ENCODE measurements at regions not wholly inside any gene's neighbourhood (a gene's known extent, or its start where the extent isn't known, plus 50 kb on each side); places are given as distances from the start of the nearest gene placed in this dataset.

DNA sequence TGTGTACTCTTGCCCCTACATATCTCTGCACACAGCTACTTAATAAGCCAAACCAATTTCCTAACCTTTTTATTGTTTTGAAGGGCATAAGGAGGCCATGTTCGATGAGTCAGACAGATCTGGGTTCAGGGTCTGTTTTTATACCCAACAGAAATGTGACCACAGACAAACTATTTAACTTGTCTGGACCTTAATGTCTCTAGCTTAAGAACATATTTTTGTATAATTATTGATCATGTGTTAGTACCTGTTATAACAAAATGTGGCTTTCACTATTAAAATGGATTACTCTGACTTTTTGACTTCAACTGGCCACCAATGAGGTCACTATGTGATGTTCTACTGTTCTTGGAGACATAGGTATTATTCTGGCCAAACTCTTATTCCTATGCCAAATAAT is 507.8 kb upstream of the USP24 start:
- DNase-seq: no peak

DNA sequence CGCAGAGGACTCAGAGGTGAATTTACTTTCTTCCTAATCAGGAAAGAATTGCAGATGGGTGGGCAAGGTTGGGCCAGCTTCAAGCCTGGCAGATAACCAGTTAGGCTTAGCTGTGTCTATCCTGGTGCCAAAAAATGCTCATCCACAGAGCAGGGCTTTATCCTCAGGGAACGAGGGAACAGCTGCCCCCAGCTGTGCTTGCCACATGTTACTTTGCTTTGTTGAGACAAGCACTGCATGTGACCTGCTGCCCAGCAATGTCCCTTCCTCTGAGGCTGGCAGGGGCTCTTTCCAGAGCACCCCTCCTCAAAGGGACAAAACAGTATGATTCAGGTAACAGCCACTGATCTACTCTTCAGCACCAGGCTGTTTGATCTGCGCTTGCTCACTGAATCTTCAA is 505.1 kb upstream of the USP24 start:
- no peak for DNase-seq

DNA sequence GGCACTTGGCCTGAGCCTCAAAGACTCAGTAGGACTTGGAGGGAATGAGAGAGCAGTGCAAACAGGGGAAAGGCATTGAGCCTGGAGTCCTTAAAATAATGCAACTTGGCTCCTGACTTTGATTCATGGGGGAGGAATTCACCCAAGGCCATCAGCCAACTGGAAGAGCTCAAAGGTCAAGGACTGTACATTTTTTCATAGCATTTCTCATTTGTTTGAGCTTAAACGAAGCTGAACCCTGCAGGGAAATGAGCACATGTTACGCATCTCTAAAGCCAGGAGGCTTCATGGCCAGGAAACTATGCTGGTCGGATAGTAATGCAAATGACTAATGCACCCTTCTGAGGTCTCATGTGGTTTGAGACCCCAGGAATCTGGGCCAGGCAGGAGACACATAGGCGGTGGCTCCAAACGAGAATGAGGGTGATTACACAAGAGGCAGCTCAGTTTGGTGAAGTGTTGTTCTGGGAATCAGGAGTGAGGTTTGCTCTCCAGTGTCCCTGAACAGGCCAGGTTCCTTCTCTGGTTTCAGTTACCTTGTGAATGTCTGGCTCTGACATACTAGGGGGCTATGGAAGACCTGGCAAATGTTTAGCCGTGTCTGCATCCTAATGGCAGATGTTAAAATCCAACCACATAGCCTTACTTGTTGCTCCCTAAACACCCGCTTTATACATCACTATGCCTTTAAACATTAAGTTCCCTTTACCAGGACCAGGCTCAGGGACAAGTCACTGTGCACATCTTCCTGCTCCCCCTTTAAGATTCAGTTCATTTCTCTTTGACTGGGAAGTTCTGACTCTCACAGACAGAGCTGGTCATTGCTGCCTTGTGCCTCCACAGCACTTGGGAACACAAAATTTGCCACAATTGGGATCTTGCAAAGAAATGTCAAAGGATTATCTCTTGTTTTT is 503.9 kb upstream of the USP24 start:
- DNase-seq: no peak

DNA sequence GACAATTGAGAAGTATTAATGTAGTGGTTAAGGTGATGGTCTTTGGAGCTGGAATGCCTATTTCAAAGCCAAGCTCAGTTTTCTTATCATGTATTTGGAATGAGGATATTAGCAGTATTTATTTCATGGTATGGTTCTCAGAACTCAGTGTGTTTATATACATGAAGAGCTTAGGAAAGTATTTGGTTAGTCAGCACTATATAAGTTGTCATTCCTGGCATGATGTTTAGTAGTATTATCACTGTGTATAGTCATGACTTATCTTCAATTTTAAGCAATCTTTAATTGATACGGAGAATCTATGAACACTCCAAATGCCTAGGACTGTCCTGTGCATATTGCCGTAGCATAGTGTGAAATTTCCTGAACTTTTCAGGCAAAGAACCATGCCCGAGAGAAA is 501.9 kb upstream of the USP24 start:
- no peak for DNase-seq

DNA sequence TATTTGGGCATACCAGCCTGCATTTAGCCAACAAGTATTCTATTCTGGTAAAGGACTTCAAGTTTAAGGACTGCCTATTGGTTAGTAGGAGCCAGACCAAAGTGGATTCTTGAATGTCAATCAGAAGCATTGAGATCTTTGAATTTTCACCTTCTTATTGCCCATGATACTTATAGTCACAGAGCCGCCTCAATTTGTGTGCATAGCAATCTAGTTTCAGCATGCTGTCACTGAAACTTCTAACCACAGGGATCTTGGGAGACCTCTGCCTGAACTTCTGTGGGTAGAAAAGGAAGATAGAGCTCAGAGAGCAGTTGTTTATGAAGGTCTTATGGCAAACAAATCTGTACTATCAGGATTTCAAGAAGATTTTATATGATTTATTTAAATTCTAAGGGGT is 501.4 kb upstream of the USP24 start:
- DNase-seq: no peak

DNA sequence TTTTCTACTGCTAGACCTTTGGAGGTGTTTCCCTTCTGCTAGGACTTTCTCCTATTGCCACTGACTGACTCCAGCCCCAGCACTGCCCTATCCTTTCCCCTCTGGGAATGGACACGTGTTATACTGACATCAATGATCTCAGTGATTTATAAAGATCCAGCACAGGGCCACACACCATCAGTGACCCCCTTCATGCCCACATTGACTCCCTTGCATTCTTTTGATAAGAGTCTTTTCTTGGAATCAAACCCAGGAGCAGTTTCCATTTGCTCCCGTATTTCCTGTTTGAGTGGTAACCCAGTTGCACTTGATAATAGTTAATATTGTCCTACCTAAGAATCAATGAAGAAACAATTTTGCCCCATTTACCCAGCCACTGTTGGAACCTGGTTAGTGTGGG is 501.0 kb upstream of the USP24 start:
- DNase-seq: no peak

DNA sequence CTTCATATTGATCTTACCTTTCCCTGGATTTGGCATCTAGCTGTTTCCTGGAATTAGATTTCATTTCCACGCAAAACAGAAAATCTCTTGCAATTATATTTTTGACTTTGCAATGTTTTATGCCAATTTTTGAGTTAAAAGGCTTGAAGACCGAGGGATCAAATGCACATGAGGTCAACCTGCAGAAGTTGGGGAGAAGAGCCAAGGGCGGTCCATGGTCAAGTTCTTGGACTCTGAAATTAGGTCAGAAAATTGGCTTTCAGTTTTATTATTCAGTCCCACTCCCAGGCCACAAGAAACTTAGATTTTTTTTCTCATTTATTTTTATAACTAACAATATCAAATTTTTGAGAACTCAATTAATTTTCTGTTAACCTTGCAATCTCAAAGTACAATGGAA is 499.1 kb upstream of the USP24 start:
- DNase-seq: no peak

DNA sequence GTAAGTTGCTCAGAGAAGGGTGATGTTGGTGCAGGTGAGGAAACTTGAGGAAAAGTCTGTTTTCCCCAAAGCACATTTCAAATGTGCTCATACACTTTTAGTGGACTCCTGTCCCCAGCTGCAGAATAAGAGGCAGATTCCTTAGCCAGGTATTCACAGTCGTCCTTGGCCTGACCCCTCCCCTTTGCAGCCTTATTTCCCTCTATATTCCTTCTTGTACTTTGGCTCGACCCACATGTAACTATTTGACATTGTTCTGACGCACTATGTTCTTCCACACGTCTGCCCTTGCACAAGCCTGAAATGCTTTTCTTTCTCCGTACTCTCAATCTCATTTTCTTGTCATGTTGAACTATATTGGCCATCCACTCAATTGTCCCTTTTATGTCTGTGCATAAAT is 498.4 kb upstream of the USP24 start:
- DNase-seq: no peak

DNA sequence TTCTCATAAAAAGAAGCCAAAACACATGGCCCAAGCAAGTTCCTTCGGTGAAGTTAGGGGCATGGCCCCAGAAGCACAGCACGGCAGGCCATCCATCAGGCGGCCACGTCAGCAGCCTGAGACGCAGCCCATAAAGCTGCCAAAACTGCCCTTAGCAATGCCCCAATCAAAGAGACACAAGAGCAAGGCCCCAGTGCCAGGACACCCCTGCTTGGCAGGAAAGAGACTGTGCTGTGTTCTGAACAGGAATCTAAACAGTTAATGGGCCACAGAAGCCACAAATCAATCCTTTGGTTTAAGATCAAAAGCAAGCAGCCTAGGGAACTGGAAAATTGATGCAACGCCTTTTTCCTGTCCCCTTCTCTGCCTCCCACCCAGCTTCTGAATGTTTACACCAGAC is 497.0 kb upstream of the USP24 start:
- DNase-seq: no peak

DNA sequence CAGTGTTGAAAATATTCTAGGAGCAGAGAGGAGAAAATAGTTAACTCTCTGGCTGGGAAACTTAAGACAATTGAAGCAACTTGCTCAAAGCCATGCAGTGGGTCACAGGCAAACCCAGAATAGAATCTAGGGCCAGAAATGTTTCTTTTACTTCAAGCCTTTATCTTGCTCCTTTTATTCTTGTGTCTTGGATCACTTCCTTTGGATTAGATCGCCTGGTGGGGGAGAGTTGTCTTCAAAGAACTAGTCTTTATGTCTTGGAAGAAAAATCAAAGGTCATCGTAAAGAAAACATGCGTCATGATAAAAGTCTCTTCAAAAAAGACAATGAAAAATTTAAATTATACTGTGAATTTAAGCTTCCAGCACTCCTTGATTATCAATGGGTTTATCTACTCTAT is 493.6 kb upstream of the USP24 start:
- DNase-seq: no peak

DNA sequence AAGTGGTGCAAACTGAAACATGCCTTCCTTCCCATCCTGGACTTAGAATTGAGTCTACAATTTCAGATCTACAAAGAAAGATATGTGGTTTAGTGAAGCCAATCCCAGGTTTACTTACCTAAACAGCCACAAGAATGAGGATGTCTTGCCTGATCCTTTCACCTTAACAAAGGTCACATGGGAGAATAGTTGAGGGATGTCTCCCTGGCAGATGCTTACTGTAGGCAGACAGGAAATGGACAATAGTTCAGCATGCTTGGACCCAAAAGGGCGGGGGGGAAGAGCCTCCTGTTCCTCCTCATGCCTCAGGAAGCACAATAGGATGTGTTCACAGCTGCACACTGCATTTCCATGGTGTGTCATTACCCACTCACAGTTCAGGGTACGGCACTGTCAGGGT is 492.7 kb upstream of the USP24 start:
- no peak for DNase-seq

DNA sequence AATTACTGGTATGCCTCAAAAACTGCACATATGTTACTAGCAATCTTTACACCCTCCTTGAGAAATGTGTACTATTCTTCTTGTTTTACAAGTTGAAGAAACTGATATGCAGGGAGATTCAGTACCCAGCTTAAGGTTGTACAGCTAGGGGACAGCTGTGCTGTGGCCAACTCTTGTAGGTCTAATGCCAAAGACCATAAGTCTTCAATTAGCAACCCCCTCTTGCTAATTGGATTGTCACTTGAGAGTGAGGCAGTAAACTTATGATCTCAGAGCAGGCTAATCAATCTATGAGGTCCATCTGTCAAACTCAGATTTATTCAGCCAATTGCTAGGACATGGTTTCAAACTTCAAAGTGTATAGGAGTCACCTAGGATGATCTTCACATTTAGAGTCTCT is 492.0 kb upstream of the USP24 start:
- no peak for DNase-seq

DNA sequence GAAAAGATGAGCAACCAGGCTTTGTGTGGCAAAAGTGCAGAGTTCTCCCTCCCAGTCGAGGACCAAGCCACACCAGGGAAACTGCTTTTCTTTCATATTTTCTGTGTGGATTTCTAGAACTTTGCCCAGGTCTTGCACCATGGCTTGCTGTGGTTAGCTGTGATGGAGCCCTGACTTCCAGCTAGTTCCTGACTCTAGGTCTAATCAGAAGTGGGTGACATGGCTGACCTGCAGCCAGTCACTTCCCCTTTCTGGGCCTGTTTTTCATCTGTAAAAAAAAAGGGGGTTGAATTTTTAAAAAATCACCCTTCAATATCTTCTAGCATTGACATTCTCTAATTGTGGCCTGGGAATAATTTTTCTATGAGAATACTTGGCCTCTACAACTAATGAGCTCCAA is 491.2 kb upstream of the USP24 start:
- no peak for DNase-seq

DNA sequence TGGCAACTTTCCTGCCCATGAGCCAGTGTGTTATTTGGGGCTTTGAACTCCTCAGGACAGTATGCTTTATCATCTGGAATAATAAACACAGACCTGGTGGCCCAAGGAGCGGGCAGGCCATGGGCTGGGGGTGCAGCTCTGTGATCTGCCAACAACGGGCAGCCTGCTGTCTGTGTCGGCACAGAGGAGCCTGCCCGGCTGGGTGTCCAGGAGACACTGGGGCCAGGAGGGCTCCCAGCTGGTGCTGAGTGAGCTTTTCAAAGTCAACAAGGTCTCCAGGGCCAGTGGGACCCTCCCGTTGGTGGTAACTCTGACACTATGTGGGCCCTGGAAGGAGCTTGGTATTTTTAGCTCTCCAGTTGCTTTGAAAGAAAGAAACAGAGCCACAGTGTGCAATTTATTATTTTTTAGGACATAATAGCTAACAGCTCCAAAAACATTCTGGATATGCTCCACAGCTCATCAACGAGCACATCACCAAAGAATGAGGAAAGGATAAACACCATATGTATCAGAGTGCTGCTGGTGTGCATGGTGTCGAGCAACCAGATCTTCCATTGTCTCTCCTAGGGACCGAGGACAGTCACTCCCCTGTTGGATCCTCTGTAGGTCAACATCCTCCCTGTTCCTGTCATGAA is 488.7 kb upstream of the USP24 start:
- no peak for DNase-seq

DNA sequence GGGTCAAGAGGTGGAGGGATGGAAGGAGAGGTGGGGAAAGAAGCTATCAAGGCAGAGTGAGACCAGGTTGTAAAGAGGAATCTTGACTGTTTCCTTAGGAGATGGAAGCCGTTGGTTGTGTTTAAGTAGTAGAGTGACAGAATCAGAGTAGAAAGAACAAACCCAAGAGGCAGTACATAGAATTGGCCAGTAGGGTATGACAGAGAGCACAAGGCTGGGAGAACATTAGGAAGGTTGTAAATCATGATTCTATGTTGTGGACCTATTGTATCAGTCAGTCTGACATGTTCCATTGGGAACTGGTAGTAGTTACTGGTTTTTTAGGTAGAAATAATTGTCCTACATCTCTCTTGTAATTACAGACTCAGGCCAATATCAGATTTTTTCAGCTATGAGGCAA is 486.9 kb upstream of the USP24 start:
- DNase-seq: peak; percentile 14

DNA sequence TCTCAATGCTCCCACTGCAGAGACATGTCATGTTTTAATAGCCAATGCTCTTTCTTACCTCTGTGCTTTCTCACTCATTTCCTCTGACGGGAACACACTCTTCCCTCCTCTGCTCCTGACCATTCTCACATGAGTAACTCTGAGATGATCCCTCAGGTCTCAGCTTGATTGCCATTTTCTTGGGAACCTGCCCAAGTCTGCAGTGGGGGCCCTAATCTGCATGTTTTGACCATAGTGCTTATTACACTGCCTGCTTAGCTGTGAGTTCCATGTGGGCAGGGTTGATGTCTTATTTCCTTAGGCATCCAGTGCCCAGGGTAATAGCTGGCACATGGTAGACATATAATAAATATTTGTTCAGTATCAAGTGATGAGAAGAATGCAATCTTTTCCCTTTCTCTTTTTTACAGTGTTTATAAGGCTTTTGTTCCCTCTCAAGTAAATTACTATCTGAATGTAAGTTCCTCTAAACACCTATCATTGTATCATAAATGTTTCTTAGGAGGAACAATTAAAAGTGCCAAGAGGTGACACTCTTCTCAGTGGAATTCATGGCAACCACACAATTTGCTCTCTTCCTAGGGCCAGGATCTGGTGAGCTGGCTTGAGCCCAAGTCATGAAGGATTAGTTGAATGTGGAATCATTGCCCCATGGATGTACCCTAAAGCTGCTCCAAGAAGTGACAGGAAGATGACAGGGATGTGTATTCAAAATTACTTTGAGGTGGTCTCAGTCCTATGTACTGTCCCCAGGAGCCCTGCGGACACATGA is 485.4 kb upstream of the USP24 start:
- DNase-seq: no peak

DNA sequence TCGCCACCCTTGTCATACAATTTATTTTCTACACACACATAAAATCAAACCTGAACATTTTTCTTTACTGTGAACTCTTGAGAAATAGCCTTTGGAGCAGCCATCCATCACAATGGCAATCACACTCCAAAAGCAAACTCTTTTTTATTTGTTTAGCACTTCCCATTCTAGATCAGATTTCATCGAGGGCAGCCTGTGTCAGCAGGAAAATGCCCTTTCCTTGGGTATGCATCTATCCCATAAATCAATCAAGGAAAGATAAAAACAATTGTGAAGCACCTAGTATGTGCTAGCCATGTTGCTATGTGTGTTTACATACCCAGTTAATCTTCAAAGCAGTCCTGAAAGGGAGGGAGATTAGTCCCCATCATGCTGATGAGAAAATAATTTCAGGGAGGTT is 484.1 kb upstream of the USP24 start:
- DNase-seq: no peak

DNA sequence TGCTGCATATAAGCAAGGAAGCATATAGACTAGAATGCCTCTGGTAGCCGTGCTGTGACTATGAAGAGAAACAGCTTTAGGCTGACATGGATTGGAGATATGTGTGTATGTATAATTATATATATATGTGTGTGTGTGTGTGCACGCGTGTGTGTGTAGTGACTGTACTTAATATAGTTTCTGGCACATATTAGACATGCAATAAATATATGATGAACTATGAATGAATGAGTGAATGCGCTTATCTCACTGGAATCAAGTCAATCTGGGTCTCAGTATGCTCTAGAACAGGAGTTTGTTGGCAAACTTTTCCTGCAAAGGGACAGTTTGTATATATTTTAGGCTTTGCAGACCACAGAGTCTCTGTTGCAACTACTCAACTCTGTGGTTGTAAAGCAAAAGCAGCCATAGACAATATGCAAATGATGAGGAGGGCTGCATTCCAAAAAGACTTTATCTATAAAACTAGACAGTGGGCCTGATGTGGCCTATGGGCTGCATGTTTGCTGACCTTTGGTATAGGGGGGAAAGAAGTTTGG is 482.9 kb upstream of the USP24 start:
- DNase-seq: no peak

DNA sequence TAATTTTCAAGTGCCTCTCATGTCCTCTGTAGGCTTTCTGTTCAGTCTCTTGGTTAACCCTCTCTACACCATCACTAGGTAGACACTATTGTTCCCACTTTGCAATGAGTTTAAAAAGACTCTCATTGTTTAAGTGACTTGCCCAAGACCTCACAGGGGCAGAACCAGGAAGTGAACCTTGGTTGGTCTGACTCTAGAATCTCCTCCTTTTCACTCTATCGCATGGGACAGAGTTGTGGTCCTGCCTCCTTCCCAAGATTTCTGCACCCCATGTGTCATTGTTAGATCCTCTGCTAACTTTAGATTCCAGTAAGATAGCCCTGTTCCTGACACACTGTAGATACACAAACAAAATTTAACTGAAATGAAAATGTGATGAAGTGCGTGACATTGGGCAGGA is 481.7 kb upstream of the USP24 start:
- DNase-seq: no peak

DNA sequence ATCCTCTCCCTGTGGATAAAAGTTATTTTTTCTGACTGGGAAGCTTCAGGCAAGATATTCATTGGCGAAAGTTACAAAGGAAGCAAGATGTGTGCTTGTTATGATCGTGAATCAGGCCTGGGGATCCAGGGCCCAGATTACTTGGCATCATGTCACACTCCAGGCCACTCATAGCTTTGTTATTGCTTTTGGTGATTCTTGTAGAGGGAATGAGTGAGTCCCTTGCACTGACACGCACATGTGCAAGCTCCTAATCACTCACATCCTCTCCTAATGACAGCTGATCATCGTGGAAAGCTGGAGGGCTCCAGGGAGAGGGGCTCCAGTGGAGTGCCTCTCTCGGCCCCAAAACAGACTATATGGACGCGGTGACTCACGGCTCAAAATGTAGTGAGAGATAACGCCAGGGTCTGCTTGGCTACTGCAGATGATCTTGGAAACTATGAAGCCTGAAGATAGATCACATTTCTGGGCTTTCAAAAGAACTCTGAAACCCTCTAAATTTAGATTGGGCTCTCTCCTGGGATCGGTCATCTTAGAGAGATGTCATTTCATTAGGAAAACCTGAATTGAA is 481.1 kb upstream of the USP24 start:
- DNase-seq: no peak

DNA sequence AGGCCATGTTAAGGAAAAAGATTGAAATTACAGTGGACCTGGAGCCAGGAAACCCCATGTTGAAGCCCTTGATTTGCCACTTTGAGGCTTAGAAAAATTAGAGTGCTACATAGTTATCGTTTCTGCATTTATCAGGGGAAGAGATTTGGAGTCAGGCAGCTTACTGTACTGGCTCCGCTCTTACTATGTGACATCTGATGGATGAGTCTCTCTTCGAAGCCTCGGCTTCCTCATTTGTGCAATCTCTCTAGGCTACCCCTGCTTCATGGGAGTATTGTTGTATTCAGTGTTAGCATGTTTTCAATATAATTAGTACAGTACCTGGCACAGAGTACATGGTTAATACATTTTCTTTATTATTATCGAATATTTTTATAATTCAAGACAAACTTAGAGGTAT is 480.4 kb upstream of the USP24 start:
- DNase-seq: no peak

DNA sequence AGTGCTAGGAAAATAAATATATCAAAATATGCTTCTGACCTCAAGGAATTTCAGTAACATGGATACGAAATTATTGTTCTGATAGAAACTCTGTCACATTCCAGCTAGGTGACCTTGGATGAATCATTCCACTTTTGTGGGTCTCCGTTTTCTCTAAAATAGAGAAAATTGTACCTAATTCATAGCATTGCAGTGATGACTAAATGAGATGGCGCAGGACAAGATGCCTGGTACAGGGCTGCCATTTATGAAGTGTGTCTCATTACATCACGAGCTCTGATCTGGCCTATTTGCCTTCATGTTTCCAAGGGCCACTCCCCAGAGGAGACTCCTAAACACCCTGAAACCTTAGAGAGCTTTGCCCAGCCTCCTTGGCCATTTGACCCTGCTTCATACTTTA is 480.0 kb upstream of the USP24 start:
- DNase-seq: no peak

DNA sequence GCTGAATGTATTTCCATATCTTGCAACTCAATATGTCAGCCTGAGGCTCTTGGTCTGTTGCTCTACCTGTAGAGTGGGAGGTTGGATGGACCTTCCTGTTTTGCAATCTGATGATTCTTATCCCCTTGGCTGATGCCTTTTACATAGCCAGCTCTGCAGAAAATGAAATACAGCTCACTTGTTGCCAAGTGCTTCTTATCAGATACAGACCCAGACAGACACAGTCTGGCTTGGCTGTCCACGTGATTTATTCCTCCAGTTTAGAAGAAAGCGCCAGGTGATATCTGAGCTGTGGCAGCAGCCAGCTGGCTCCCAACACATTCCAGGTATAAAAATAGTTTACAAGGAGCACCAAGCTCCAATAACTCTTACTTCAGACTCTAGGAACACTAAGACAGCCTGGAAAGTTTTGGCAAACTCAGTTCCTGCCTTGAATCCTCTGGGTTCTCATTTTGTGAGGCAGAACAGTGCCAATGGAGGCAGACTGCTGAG is 479.2 kb upstream of the USP24 start:
- no peak for DNase-seq

Measured in NCI-H774 (cell line).